ENCODE measurements at regions not wholly inside any gene's neighbourhood (a gene's known extent, or its start where the extent isn't known, plus 50 kb on each side); places are given as distances from the start of the nearest gene placed in this dataset.

- no peak overlapping the region for H3K4me3 ChIP-seq (replicated peaks in 1 of 3; ENCODE audit: insufficient read depth in 1 of 3, low read depth in 2 of 3, low read length in 3 of 3)
- ChIA-PET CTCF (ENCODE audit: low intra/inter-chr PET ratio, low total read pairs) (no interaction called here), POLR2A (no interaction called here)
- DNase-seq (ENCODE audit: low spot score) (no peak), ATAC-seq (no peak), FAIRE-seq (no peak)
- 0% methylated on average over 1 of the region's 1 CpG for WGBS (ENCODE audit: low lambda C conversion rate)
- no peak overlapping the region for H2AFZ ChIP-seq (ENCODE audit: low read length)
- H4K20me1 ChIP-seq (ENCODE audit: insufficient read depth, low read length): no peaks in the 10 kb centered on the region
- intact Hi-C loops (cut with micrococcal nuclease; ENCODE audit: unreplicated experiment): no loop called here
- H3K4me1 ChIP-seq (ENCODE audit: insufficient read depth, low read length): no peaks in the 10 kb centered on the region
- no peaks in the 10 kb centered on the region for H3K36me3 ChIP-seq (replicated peaks in 1 of 2; ENCODE audit: control insufficient read depth in 1 of 2, insufficient read depth in 2 of 2, low read length in 2 of 2)
- H3K27me3 ChIP-seq (ENCODE audit: control insufficient read depth in 1 of 2, insufficient read depth in 2 of 2, low read length in 2 of 2): no peaks in the 10 kb centered on the region; a peak in 1 of 5 replicates
- no TSS peak for BruUV-seq (replicated peaks)
- no peak overlapping the region for H3K27ac ChIP-seq (ENCODE audit: extremely low read length, insufficient read depth, low read length)
- no peaks in the 10 kb centered on the region for H3K9me3 ChIP-seq (ENCODE audit: low read length)
- in situ Hi-C loops (cut with HindIII; ENCODE audit: extremely low pct_ligation_motif_present, low pct_unique_long_range_greater_than_20kb): no loop called here
- H3K4me2 ChIP-seq (ENCODE audit: low read depth, low read length): no peak overlapping the region
- H3K79me2 ChIP-seq (ENCODE audit: insufficient read depth, low read length): no peaks in the 10 kb centered on the region
- TF ChIP-seq ZNF720 (CRISPR knock-in tag; IDR thresholded peaks at IDR 0.05) (no peak), ZNF160 (CRISPR knock-in tag; IDR thresholded peaks at IDR 0.05) (no peak), ZSCAN21 (CRISPR knock-in tag; IDR thresholded peaks at IDR 0.05; ENCODE audit: borderline replicate concordance) (no peak), ZSCAN31 (CRISPR knock-in tag; IDR thresholded peaks at IDR 0.05; ENCODE audit: low read depth) (no peak)
- H3K9ac ChIP-seq (ENCODE audit: insufficient read depth, low read depth, low read length): no peak overlapping the region
Observed at GRCh38 chr2:204074456-204074855, 137.9 kb downstream of the ICOS start.

GRCh38 chr2:204078003-204078698 lies 141.6 kb downstream of the ICOS start:
- no TSS peak for BruUV-seq (replicated peaks)
- no peak for TF ChIP-seq SCMH1 (CRISPR knock-in tag; IDR thresholded peaks at IDR 0.05; ENCODE audit: borderline replicate concordance)
- no peak for TF ChIP-seq SMARCE1 (IDR thresholded peaks at IDR 0.05; ENCODE audit: borderline replicate concordance)
- no peak for TF ChIP-seq MATR3 (CRISPR knock-in tag; IDR thresholded peaks at IDR 0.05)
- TF ChIP-seq MAFK (conservative IDR thresholded peaks at IDR 0.05 in 1 of 2, IDR thresholded peaks at IDR 0.05 in 1 of 2; ENCODE audit: low read length in 2 of 2): peak; percentile 48 to 54; a peak in 3 of 4 replicates
- TF ChIP-seq MAFF (IDR thresholded peaks at IDR 0.05; ENCODE audit: low read depth, low read length): 0 out of 2 replicates have a peak, but pooled peaks have one; percentile 24
- TF ChIP-seq RARA (CRISPR knock-in tag; IDR thresholded peaks at IDR 0.05): no peak
- no peak for TF ChIP-seq HIVEP1 (CRISPR knock-in tag; IDR thresholded peaks at IDR 0.05)
- TF ChIP-seq STAT6 (CRISPR knock-in tag; IDR thresholded peaks at IDR 0.05; ENCODE audit: borderline replicate concordance): no peak
- TF ChIP-seq, protein P1, sequence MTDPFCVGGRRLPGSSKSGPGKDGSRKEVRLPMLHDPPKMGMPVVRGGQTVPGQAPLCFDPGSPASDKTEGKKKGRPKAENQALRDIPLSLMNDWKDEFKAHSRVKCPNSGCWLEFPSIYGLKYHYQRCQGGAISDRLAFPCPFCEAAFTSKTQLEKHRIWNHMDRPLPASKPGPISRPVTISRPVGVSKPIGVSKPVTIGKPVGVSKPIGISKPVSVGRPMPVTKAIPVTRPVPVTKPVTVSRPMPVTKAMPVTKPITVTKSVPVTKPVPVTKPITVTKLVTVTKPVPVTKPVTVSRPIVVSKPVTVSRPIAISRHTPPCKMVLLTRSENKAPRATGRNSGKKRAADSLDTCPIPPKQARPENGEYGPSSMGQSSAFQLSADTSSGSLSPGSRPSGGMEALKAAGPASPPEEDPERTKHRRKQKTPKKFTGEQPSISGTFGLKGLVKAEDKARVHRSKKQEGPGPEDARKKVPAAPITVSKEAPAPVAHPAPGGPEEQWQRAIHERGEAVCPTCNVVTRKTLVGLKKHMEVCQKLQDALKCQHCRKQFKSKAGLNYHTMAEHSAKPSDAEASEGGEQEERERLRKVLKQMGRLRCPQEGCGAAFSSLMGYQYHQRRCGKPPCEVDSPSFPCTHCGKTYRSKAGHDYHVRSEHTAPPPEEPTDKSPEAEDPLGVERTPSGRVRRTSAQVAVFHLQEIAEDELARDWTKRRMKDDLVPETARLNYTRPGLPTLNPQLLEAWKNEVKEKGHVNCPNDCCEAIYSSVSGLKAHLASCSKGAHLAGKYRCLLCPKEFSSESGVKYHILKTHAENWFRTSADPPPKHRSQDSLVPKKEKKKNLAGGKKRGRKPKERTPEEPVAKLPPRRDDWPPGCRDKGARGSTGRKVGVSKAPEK (CRISPR knock-in tag; IDR thresholded peaks at IDR 0.05; ENCODE audit: borderline replicate concordance): no peak
- no peak for TF ChIP-seq ZNF496 (CRISPR knock-in tag; IDR thresholded peaks at IDR 0.05; ENCODE audit: insufficient replicate concordance)

More at GRCh38 chr2:204078003-204078698, 141.6 kb downstream of the ICOS start:
- CTCF ChIA-PET (ENCODE audit: low intra/inter-chr PET ratio, low total read pairs): no interaction called here
- POLR2A ChIA-PET: no interaction called here
- no peak for FAIRE-seq
- in situ Hi-C loops (cut with HindIII; ENCODE audit: extremely low pct_ligation_motif_present, low pct_unique_long_range_greater_than_20kb): no loop called here
- Histone ChIP-seq H4K20me1 (ENCODE audit: insufficient read depth, low read length) (no peaks in the 10 kb centered on the region), H3K4me1 (ENCODE audit: insufficient read depth, low read length) (no peaks in the 10 kb centered on the region), H3K27ac (ENCODE audit: extremely low read length, insufficient read depth, low read length) (no peak overlapping the region), H3K9ac (ENCODE audit: insufficient read depth, low read depth, low read length) (no peak overlapping the region), H3K9me3 (ENCODE audit: low read length) (no peaks in the 10 kb centered on the region), H3K4me2 (ENCODE audit: low read depth, low read length) (no peak overlapping the region), H3K27me3 (ENCODE audit: control insufficient read depth in 1 of 2, insufficient read depth in 2 of 2, low read length in 2 of 2) (peaks cover 0 to 13% of the 10 kb centered on the region in 2 experiments; a peak in 2 of 5 replicates), H3K4me3 (replicated peaks in 1 of 3; ENCODE audit: insufficient read depth in 1 of 3, low read depth in 2 of 3, low read length in 3 of 3) (no peak overlapping the region), H3K79me2 (ENCODE audit: insufficient read depth, low read length) (no peaks in the 10 kb centered on the region), H3K36me3 (replicated peaks in 1 of 2; ENCODE audit: control insufficient read depth in 1 of 2, insufficient read depth in 2 of 2, low read length in 2 of 2) (no peaks in the 10 kb centered on the region), H2AFZ (ENCODE audit: low read length) (no peak overlapping the region)
- no peak for ATAC-seq
- intact Hi-C loops (cut with micrococcal nuclease; ENCODE audit: unreplicated experiment): no loop called here
- no peak for DNase-seq (ENCODE audit: low spot score)
- 2% methylated on average over 4 of the region's 4 CpGs for WGBS (ENCODE audit: low lambda C conversion rate)
